GM23338 (cell line): ENCODE measurements at regions not wholly inside any gene's neighbourhood (a gene's known extent, or its start where the extent isn't known, plus 50 kb on each side); places are given as distances from the start of the nearest gene placed in this dataset.

Source experiments
- CREB1 ChIP-seq: fragments of 250-450 bp; sonication (Bioruptor Pico); IDR thresholded peaks from 2 replicates; pipeline ENCODE4 v1.5.0; 2020; ENCODE audit warnings: low read depth, mild to moderate bottlenecking, moderate library complexity
- EZH2 ChIP-seq: fragments of 200-600 bp; sonication (generic); IDR thresholded peaks from one replicate; pipeline ENCODE4 v1.8.0; 2017; ENCODE audit warnings: antibody characterized with exemption, mild to moderate bottlenecking, low read depth; ENCODE audit not compliant: unreplicated experiment
- EZH2phosphoT487 ChIP-seq: fragments of 200-600 bp; sonication (generic); IDR thresholded peaks from one replicate; pipeline ENCODE4 v1.8.1; 2018; ENCODE audit warnings: antibody characterized with exemption; ENCODE audit not compliant: unreplicated experiment
- JUNB ChIP-seq: IDR thresholded peaks from one replicate; pipeline ENCODE4 v1.6.1; 2016; ENCODE audit warnings: antibody characterized with exemption; ENCODE audit not compliant: unreplicated experiment
- NANOG ChIP-seq: IDR thresholded peaks from 2 replicates; pipeline ENCODE4 v1.6.1; 2016; ENCODE audit warnings: antibody characterized with exemption, borderline replicate concordance
- POLR2AphosphoS5 ChIP-seq: IDR thresholded peaks from 2 replicates; pipeline ENCODE4 v1.6.1; 2016; ENCODE audit warnings: antibody characterized with exemption, low read depth
- STAT1 ChIP-seq: IDR thresholded peaks from one replicate; pipeline ENCODE4 v1.6.1; 2016; ENCODE audit warnings: antibody characterized with exemption; ENCODE audit not compliant: unreplicated experiment
- ZNF114 ChIP-seq: fragments of 250-450 bp; sonication (Bioruptor Pico); IDR thresholded peaks from 2 replicates; pipeline ENCODE4 v1.5.0; 2020; ENCODE audit warnings: mild to moderate bottlenecking, moderate library complexity
- ZNF331 ChIP-seq: fragments of 250-450 bp; sonication (Bioruptor Pico); IDR thresholded peaks from 2 replicates; pipeline ENCODE4 v1.5.0; 2020; ENCODE audit warnings: low read depth, mild to moderate bottlenecking, moderate library complexity
- TF ChIP-seq, protein P1 (sequence below), 2 experiments: fragments of 200-600 bp in 1 of 2; sonication (generic) in 1 of 2; conservative IDR thresholded peaks; 2 replicates each; pipeline versions ENCODE4 v1.5.1 to v1.6.1; 2016 to 2017; ENCODE audit warnings: antibody characterized with exemption in 2 of 2, low read depth in 2 of 2, mild to moderate bottlenecking in 2 of 2, moderate library complexity in 1 of 2
- TF ChIP-seq, protein P2 (sequence below): IDR thresholded peaks from 2 replicates; pipeline ENCODE4 v1.6.1; 2016; ENCODE audit warnings: antibody characterized with exemption
- TF ChIP-seq, protein P3 (sequence below): IDR thresholded peaks from one replicate; pipeline ENCODE4 v1.6.1; 2018; ENCODE audit warnings: antibody characterized with exemption; ENCODE audit not compliant: unreplicated experiment
- TF ChIP-seq, protein P4 (sequence below): fragments of 250-450 bp; sonication (Bioruptor Pico); IDR thresholded peaks from 2 replicates; pipeline ENCODE4 v1.5.0; 2020; ENCODE audit warnings: mild to moderate bottlenecking, moderate library complexity

DNA sequence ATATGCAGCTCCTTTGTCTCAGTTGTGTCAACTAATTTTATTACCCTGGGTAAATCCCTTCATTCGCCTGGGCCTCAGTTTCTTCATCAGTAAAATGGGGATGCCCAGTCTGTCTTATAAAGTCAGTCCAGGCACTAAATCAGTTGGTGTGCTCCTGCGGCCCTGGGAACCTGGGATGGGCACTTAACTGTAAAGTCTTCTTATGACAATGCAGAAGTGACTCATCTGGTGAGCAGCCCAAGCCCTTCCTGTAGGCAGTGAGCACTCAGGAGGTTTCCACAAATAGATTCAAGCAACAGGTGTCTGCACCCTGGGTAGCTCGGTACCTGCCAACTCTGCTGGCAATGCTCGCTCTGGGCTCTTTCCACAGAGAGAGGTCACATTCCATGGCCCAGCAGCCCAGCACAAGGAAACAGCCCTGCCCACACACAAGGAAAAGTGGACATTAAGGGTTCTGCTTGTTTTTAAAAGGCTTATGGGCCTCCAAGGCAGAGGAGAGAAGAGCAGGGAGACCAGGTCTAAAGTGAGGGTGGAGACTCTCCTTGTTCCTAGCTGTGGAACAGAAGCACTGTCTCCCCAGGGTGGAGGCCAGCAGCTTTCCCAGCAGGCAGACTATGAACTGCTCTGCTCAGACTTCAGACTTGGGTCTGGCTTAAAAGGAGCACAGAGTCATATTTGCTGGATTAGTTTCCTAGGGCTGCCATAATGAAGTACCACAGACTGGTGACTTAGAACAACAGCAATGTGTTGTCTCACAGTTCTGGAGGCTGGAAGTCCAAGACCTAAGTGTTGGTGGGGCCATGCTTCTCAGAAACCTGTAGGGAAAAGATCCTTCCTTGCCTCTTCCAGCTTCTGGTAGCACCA is 89.7 kb upstream of the ADRA1B start:
- TF ChIP-seq POLR2AphosphoS5 (no peak), JUNB (no peak), CREB1 (CRISPR knock-in tag) (no peak), EZH2 (no peak), EZH2phosphoT487 (no peak), NANOG (no peak), STAT1 (no peak), ZNF331 (CRISPR knock-in tag) (no peak), ZNF114 (CRISPR knock-in tag) (no peak)
- TF ChIP-seq, protein P1, sequence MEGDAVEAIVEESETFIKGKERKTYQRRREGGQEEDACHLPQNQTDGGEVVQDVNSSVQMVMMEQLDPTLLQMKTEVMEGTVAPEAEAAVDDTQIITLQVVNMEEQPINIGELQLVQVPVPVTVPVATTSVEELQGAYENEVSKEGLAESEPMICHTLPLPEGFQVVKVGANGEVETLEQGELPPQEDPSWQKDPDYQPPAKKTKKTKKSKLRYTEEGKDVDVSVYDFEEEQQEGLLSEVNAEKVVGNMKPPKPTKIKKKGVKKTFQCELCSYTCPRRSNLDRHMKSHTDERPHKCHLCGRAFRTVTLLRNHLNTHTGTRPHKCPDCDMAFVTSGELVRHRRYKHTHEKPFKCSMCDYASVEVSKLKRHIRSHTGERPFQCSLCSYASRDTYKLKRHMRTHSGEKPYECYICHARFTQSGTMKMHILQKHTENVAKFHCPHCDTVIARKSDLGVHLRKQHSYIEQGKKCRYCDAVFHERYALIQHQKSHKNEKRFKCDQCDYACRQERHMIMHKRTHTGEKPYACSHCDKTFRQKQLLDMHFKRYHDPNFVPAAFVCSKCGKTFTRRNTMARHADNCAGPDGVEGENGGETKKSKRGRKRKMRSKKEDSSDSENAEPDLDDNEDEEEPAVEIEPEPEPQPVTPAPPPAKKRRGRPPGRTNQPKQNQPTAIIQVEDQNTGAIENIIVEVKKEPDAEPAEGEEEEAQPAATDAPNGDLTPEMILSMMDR (conservative IDR thresholded peaks at IDR 0.05; ENCODE audit: low read depth in 2 of 2), result no peak
- TF ChIP-seq, protein P2, sequence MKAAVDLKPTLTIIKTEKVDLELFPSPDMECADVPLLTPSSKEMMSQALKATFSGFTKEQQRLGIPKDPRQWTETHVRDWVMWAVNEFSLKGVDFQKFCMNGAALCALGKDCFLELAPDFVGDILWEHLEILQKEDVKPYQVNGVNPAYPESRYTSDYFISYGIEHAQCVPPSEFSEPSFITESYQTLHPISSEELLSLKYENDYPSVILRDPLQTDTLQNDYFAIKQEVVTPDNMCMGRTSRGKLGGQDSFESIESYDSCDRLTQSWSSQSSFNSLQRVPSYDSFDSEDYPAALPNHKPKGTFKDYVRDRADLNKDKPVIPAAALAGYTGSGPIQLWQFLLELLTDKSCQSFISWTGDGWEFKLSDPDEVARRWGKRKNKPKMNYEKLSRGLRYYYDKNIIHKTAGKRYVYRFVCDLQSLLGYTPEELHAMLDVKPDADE, result no peak
- TF ChIP-seq, protein P3, sequence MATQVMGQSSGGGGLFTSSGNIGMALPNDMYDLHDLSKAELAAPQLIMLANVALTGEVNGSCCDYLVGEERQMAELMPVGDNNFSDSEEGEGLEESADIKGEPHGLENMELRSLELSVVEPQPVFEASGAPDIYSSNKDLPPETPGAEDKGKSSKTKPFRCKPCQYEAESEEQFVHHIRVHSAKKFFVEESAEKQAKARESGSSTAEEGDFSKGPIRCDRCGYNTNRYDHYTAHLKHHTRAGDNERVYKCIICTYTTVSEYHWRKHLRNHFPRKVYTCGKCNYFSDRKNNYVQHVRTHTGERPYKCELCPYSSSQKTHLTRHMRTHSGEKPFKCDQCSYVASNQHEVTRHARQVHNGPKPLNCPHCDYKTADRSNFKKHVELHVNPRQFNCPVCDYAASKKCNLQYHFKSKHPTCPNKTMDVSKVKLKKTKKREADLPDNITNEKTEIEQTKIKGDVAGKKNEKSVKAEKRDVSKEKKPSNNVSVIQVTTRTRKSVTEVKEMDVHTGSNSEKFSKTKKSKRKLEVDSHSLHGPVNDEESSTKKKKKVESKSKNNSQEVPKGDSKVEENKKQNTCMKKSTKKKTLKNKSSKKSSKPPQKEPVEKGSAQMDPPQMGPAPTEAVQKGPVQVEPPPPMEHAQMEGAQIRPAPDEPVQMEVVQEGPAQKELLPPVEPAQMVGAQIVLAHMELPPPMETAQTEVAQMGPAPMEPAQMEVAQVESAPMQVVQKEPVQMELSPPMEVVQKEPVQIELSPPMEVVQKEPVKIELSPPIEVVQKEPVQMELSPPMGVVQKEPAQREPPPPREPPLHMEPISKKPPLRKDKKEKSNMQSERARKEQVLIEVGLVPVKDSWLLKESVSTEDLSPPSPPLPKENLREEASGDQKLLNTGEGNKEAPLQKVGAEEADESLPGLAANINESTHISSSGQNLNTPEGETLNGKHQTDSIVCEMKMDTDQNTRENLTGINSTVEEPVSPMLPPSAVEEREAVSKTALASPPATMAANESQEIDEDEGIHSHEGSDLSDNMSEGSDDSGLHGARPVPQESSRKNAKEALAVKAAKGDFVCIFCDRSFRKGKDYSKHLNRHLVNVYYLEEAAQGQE, result no peak
- TF ChIP-seq, protein P4, sequence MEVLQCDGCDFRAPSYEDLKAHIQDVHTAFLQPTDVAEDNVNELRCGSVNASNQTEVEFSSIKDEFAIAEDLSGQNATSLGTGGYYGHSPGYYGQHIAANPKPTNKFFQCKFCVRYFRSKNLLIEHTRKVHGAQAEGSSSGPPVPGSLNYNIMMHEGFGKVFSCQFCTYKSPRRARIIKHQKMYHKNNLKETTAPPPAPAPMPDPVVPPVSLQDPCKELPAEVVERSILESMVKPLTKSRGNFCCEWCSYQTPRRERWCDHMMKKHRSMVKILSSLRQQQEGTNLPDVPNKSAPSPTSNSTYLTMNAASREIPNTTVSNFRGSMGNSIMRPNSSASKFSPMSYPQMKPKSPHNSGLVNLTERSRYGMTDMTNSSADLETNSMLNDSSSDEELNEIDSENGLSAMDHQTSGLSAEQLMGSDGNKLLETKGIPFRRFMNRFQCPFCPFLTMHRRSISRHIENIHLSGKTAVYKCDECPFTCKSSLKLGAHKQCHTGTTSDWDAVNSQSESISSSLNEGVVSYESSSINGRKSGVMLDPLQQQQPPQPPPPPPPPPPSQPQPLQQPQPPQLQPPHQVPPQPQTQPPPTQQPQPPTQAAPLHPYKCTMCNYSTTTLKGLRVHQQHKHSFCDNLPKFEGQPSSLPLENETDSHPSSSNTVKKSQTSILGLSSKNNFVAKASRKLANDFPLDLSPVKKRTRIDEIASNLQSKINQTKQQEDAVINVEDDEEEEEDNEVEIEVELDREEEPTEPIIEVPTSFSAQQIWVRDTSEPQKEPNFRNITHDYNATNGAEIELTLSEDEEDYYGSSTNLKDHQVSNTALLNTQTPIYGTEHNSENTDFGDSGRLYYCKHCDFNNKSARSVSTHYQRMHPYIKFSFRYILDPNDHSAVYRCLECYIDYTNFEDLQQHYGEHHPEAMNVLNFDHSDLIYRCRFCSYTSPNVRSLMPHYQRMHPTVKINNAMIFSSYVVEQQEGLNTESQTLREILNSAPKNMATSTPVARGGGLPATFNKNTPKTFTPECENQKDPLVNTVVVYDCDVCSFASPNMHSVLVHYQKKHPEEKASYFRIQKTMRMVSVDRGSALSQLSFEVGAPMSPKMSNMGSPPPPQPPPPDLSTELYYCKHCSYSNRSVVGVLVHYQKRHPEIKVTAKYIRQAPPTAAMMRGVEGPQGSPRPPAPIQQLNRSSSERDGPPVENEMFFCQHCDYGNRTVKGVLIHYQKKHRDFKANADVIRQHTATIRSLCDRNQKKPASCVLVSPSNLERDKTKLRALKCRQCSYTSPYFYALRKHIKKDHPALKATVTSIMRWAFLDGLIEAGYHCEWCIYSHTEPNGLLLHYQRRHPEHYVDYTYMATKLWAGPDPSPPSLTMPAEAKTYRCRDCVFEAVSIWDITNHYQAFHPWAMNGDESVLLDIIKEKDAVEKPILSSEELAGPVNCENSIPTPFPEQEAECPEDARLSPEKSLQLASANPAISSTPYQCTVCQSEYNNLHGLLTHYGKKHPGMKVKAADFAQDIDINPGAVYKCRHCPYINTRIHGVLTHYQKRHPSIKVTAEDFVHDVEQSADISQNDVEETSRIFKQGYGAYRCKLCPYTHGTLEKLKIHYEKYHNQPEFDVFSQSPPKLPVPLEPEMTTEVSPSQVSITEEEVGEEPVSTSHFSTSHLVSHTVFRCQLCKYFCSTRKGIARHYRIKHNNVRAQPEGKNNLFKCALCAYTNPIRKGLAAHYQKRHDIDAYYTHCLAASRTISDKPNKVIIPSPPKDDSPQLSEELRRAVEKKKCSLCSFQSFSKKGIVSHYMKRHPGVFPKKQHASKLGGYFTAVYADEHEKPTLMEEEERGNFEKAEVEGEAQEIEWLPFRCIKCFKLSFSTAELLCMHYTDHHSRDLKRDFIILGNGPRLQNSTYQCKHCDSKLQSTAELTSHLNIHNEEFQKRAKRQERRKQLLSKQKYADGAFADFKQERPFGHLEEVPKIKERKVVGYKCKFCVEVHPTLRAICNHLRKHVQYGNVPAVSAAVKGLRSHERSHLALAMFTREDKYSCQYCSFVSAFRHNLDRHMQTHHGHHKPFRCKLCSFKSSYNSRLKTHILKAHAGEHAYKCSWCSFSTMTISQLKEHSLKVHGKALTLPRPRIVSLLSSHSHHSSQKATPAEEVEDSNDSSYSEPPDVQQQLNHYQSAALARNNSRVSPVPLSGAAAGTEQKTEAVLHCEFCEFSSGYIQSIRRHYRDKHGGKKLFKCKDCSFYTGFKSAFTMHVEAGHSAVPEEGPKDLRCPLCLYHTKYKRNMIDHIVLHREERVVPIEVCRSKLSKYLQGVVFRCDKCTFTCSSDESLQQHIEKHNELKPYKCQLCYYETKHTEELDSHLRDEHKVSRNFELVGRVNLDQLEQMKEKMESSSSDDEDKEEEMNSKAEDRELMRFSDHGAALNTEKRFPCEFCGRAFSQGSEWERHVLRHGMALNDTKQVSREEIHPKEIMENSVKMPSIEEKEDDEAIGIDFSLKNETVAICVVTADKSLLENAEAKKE (CRISPR knock-in tag), result no peak
